Activated B cell treated with CpG ODN at 0.5 μM for 24 hours (primary cell): ENCODE measurements at regions not wholly inside any gene's neighbourhood (a gene's known extent, or its start where the extent isn't known, plus 50 kb on each side); places are given as distances from the start of the nearest gene placed in this dataset.

ENCODE experiments used
- ATAC-seq: fragments of 200-7000 bp; cut with Tn5 transposase; one replicate; pipeline ENCODE4 v1.10.0; 2021; ENCODE audit warnings: low read depth, mild to moderate bottlenecking, moderate library complexity
- CTCF ChIA-PET: fragments of 350-600 bp; sonication (Branson Sonifier 250); formaldehyde crosslinking; loops from one replicate; lab custom pipeline; 2021; ENCODE audit warnings: antibody characterized with exemption; lab: Charles Lee
- POLR2A ChIA-PET: fragments of 350-600 bp; sonication (Branson Sonifier 250); formaldehyde crosslinking; loops from one replicate; lab custom pipeline; 2021; ENCODE audit warnings: antibody characterized with exemption; lab: Charles Lee
- DNase-seq: peaks from one replicate; pipeline ENCODE4 v3.0.0; 2022
- H3K27ac Mint-ChIP-seq: one replicate; pipeline ENCODE4 v1.8.0; 2020; ENCODE audit warnings: mixed read lengths
- H3K27me3 Mint-ChIP-seq: one replicate; pipeline ENCODE4 v1.8.0; 2021; ENCODE audit warnings: mixed read lengths
- H3K36me3 Mint-ChIP-seq: one replicate; pipeline ENCODE4 v1.8.0; 2021; ENCODE audit warnings: low read depth, mixed read lengths
- H3K4me1 Mint-ChIP-seq: one replicate; pipeline ENCODE4 v1.8.0; 2021; ENCODE audit warnings: mixed read lengths
- H3K4me3 Mint-ChIP-seq: one replicate; pipeline ENCODE4 v1.8.0; 2020; ENCODE audit warnings: mild to moderate bottlenecking, mixed read lengths
- H3K9me3 Mint-ChIP-seq: one replicate; pipeline ENCODE4 v1.8.0; 2020; ENCODE audit warnings: mixed read lengths
- intact Hi-C: fragments of 100-400 bp; cut with micrococcal nuclease; formaldehyde crosslinking; loops from one replicate; pipeline ENCODE4 v1.15.1; 2024
- TF ChIP-seq, protein P1 (sequence below): fragments of 200-600 bp; IDR thresholded peaks from one replicate; pipeline ENCODE4 v1.8.0; 2022; ENCODE audit warnings: antibody characterized with exemption, mild to moderate bottlenecking

DNA sequence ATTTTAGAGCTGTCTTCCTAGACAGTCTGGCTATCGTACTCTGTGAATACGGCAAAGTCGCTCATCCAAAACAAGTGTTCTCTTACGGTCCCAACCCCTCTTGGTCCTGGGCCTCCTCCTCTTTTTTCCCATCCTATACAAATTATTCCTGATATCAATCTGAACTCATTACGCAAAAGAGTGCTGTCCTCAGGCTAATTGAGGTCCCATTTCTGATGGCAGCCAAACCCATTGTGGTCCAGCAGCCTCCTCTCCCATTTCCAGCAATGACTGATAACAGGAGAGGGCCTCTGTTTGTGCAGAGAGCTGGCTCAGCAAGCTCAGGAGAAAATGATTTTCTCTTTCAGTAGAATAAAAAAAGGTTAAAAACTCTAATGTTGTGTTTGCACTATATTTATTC lies 203.4 kb upstream of the GHITM start:
- H3K27me3 Mint-ChIP-seq = no peaks in the 10 kb centered on the region
- H3K4me3 Mint-ChIP-seq = no peak overlapping the region
- H3K27ac Mint-ChIP-seq = no peak overlapping the region
- TF ChIP-seq, protein P1, sequence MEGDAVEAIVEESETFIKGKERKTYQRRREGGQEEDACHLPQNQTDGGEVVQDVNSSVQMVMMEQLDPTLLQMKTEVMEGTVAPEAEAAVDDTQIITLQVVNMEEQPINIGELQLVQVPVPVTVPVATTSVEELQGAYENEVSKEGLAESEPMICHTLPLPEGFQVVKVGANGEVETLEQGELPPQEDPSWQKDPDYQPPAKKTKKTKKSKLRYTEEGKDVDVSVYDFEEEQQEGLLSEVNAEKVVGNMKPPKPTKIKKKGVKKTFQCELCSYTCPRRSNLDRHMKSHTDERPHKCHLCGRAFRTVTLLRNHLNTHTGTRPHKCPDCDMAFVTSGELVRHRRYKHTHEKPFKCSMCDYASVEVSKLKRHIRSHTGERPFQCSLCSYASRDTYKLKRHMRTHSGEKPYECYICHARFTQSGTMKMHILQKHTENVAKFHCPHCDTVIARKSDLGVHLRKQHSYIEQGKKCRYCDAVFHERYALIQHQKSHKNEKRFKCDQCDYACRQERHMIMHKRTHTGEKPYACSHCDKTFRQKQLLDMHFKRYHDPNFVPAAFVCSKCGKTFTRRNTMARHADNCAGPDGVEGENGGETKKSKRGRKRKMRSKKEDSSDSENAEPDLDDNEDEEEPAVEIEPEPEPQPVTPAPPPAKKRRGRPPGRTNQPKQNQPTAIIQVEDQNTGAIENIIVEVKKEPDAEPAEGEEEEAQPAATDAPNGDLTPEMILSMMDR = no peak
- POLR2A ChIA-PET = no interaction called here
- intact Hi-C loops = no loop called here
- no peaks in the 10 kb centered on the region for H3K36me3 Mint-ChIP-seq
- H3K4me1 Mint-ChIP-seq = no peaks in the 10 kb centered on the region
- CTCF ChIA-PET = no interaction called here
- ATAC-seq = no peak
- H3K9me3 Mint-ChIP-seq = no peaks in the 10 kb centered on the region
- DNase-seq = no peak

DNA sequence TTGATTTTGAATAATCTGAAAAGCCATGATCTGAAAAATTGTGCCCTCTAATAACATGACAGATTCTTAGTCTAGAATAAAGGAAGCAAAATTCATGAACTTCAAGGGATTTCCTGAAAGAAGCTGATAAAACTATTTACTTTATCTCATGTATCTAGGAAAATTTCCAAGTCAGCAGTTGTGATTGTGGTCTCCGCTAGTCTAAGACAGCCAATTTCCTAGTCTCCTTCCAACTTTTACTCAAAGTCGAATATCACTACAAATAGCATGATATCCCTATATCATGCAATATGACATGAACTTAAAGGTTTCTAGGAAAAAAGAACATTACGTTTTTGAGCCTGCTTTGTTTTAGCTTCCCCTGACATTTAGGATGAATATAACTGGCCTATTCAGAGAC lies 202.1 kb upstream of the GHITM start:
- intact Hi-C loops = no loop called here
- TF ChIP-seq, protein P1 = no peak
- Mint-ChIP-seq H3K27me3 (no peaks in the 10 kb centered on the region), H3K9me3 (no peaks in the 10 kb centered on the region), H3K4me1 (no peaks in the 10 kb centered on the region), H3K36me3 (no peaks in the 10 kb centered on the region), H3K4me3 (no peak overlapping the region), H3K27ac (no peak overlapping the region)
- DNase-seq = no peak
- ATAC-seq = no peak
- ChIA-PET POLR2A (no interaction called here), CTCF (no interaction called here)

DNA sequence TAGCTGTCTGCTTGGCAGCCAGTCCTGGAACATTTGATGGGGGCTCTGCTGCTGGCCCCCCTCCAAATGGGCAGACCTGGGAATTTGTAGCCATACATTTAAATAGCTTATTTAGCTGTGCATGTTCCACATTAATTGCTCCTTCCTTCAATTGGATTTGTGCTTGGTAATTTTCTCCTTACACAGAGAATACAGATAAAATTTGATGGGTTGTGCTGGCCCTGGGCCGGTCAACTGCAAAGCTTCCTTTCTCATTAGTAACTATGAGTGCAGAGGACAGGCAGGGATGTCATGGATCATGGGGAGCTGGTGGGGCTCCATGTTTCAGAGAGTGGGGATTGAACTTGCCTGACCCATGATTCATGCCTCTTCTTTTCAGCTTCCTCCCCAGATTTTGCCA lies 201.5 kb upstream of the GHITM start:
- H3K4me1 Mint-ChIP-seq = no peaks in the 10 kb centered on the region
- no peaks in the 10 kb centered on the region for H3K9me3 Mint-ChIP-seq
- CTCF ChIA-PET = no interaction called here
- TF ChIP-seq, protein P1 = no peak
- no peaks in the 10 kb centered on the region for H3K27me3 Mint-ChIP-seq
- ATAC-seq (no peak), DNase-seq (no peak)
- H3K4me3 Mint-ChIP-seq = no peak overlapping the region
- POLR2A ChIA-PET = no interaction called here
- no peak overlapping the region for H3K27ac Mint-ChIP-seq
- intact Hi-C loops = no loop called here
- no peaks in the 10 kb centered on the region for H3K36me3 Mint-ChIP-seq

DNA sequence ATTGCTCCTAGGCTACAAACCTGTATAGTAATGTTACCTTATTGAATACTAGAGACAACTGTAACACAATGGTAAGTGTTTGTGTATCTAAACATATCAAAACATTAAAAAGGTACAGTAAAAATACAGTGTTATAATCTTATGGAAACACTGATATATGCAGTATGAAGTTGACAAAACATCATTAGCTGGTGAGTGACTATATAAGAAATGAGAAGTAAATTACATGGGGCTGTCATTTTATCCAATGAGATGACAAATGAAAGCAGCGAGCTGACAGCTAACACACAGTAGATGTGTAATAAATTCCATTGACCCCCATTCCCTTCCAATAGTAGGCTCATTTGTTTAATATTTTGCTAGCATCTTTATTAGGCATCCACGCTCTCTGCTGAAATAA lies 198.1 kb upstream of the GHITM start:
- POLR2A ChIA-PET = no interaction called here
- CTCF ChIA-PET = no interaction called here
- H3K4me1 Mint-ChIP-seq = no peaks in the 10 kb centered on the region
- no peak for DNase-seq
- no peak overlapping the region for H3K27ac Mint-ChIP-seq
- TF ChIP-seq, protein P1 = no peak
- H3K36me3 Mint-ChIP-seq = no peaks in the 10 kb centered on the region
- H3K27me3 Mint-ChIP-seq = peaks cover 2% of the 10 kb centered on the region
- H3K9me3 Mint-ChIP-seq = no peaks in the 10 kb centered on the region
- intact Hi-C loops = no loop called here
- no peak for ATAC-seq
- H3K4me3 Mint-ChIP-seq = no peak overlapping the region

DNA sequence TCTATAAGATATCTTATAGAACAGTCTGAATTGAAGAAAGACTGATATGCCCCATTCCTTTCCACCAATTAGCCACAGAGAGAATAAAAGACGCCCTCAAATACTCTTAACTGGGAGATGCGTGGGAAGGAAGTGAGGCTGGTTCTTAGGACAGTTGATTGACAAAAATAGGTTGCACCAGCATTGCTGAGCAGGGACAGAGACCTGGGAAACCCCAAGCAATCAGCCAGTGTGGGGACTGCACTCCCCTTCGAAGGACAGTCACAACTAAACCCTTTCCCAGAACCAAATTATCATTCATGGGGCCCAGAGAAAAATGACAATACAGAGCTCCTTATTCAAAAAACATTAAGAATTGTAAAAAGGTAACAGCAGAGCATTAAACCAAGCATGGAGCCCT lies 196.9 kb upstream of the GHITM start:
- H3K9me3 Mint-ChIP-seq = no peaks in the 10 kb centered on the region
- no peaks in the 10 kb centered on the region for H3K36me3 Mint-ChIP-seq
- POLR2A ChIA-PET = no interaction called here
- TF ChIP-seq, protein P1 = no peak
- no peak overlapping the region for H3K27ac Mint-ChIP-seq
- CTCF ChIA-PET = no interaction called here
- peaks cover 2% of the 10 kb centered on the region for H3K27me3 Mint-ChIP-seq
- H3K4me1 Mint-ChIP-seq = no peaks in the 10 kb centered on the region
- no peak for DNase-seq
- intact Hi-C loops = no loop called here
- no peak for ATAC-seq
- no peak overlapping the region for H3K4me3 Mint-ChIP-seq
